ENCODE measurements at regions not wholly inside any gene's neighbourhood (a gene's known extent, or its start where the extent isn't known, plus 50 kb on each side); places are given as distances from the start of the nearest gene placed in this dataset.

DNA sequence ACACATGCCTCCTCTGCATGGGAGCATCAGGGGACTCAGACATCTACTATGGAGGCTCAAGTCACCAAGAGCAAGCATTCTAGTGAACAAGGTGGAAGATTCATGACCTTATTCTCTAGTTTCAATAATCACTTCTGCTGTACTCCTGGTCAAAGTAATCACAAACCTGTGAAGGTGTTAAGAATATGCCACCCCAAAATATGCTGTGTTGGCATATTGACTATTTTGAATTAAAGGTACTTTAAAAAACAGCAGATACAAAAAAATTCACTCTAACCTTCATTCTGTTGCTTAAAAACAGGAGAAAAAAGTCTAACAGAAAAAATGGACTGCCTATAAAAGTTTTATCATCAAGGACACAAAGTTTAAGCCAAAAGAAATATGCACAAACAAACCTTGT is 607.8 kb upstream of the TYRP1 start:
- TF ChIP-seq, protein P1, sequence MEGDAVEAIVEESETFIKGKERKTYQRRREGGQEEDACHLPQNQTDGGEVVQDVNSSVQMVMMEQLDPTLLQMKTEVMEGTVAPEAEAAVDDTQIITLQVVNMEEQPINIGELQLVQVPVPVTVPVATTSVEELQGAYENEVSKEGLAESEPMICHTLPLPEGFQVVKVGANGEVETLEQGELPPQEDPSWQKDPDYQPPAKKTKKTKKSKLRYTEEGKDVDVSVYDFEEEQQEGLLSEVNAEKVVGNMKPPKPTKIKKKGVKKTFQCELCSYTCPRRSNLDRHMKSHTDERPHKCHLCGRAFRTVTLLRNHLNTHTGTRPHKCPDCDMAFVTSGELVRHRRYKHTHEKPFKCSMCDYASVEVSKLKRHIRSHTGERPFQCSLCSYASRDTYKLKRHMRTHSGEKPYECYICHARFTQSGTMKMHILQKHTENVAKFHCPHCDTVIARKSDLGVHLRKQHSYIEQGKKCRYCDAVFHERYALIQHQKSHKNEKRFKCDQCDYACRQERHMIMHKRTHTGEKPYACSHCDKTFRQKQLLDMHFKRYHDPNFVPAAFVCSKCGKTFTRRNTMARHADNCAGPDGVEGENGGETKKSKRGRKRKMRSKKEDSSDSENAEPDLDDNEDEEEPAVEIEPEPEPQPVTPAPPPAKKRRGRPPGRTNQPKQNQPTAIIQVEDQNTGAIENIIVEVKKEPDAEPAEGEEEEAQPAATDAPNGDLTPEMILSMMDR (IDR thresholded peaks at IDR 0.05): no peak
- no peak for TF ChIP-seq POLR2A (IDR thresholded peaks at IDR 0.05)
